ELF-1 (cell line): ENCODE measurements at regions not wholly inside any gene's neighbourhood (a gene's known extent, or its start where the extent isn't known, plus 50 kb on each side); places are given as distances from the start of the nearest gene placed in this dataset.
"Not testable (repeated sequence)": the region's sequence is repeated elsewhere in the genome, so short reads cannot be mapped to it uniquely, and the experiment has no call there.

Experiments
- DNase-seq: peaks from one replicate; pipeline ENCODE4 v3.0.0-alpha.2; 2016; ENCODE audit warnings: low read depth, low spot score

- DNase-seq = no peak
These were observed 373.0 kb upstream of the ADAMTS5 start for GRCh38 chr21:27339902-27340301.

- DNase-seq = not testable (repeated sequence)
These were observed 371.1 kb upstream of the ADAMTS5 start for GRCh38 chr21:27338007-27338406.

GRCh38 chr21:27333096-27333495 is 366.2 kb upstream of the ADAMTS5 start:
- DNase-seq = no peak

- DNase-seq = no peak
These were observed 362.5 kb upstream of the ADAMTS5 start for GRCh38 chr21:27329255-27329851.

- no peak for DNase-seq
These were observed 359.4 kb upstream of the ADAMTS5 start for GRCh38 chr21:27326301-27326700.

GRCh38 chr21:27323331-27323730 is 356.4 kb upstream of the ADAMTS5 start:
- DNase-seq = no peak

- DNase-seq = no peak
These were observed 354.9 kb upstream of the ADAMTS5 start for GRCh38 chr21:27321791-27322190.

GRCh38 chr21:27320868-27321267 is 354.0 kb upstream of the ADAMTS5 start:
- no peak for DNase-seq

- DNase-seq = not testable (repeated sequence)
These were observed 350.7 kb upstream of the ADAMTS5 start for GRCh38 chr21:27317601-27318000.

- DNase-seq = no peak
These were observed 348.5 kb upstream of the ADAMTS5 start for GRCh38 chr21:27315373-27315772.

- no peak for DNase-seq
These were observed 347.2 kb upstream of the ADAMTS5 start for GRCh38 chr21:27314131-27314530.

GRCh38 chr21:27306791-27307775 is 340.2 kb upstream of the ADAMTS5 start:
- DNase-seq = no peak

- no peak for DNase-seq
These were observed 339.3 kb upstream of the ADAMTS5 start for GRCh38 chr21:27306206-27306605.

GRCh38 chr21:27301220-27301619 is 334.3 kb upstream of the ADAMTS5 start:
- DNase-seq = no peak

- no peak for DNase-seq
These were observed 333.9 kb upstream of the ADAMTS5 start for GRCh38 chr21:27300770-27301169.

GRCh38 chr21:27298465-27298864 is 331.6 kb upstream of the ADAMTS5 start:
- DNase-seq = no peak

- DNase-seq = no peak
These were observed 326.4 kb upstream of the ADAMTS5 start for GRCh38 chr21:27293239-27293638.

- DNase-seq = no peak
These were observed 325.9 kb upstream of the ADAMTS5 start for GRCh38 chr21:27292783-27293182.

- DNase-seq = no peak
These were observed 325.3 kb upstream of the ADAMTS5 start for GRCh38 chr21:27292229-27292628.

GRCh38 chr21:27291006-27291405 is 324.1 kb upstream of the ADAMTS5 start:
- no peak for DNase-seq

- DNase-seq = no peak
These were observed 323.1 kb upstream of the ADAMTS5 start for GRCh38 chr21:27290028-27290427.

GRCh38 chr21:27286760-27287159 is 319.9 kb upstream of the ADAMTS5 start:
- no peak for DNase-seq

GRCh38 chr21:27277110-27277509 is 310.2 kb upstream of the ADAMTS5 start:
- DNase-seq = no peak
